ENCODE measurements at regions not wholly inside any gene's neighbourhood (a gene's known extent, or its start where the extent isn't known, plus 50 kb on each side); places are given as distances from the start of the nearest gene placed in this dataset.
A peak's percentile ranks its signal among the peaks of the same experiment; 100 is the strongest.

DNA sequence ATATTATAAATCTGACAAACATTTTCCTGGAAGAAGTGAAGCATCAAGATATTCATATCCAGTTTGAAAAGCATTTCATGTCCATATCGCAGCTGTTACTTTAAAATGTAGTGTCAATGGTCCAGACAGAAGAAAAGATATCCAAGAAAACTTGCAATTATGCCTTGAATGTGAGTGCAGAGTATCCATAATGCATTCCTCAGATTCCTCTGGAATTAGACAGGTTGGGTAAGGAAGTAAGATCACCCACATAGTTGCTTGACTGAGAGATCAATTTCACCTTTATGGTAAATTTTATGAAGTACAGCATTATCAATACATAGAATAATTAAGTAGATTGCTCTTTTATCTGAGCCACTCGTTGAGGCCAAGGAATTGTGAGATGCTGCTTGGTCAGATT is 327.0 kb upstream of the SLITRK5 start:
- no peaks in the 10 kb centered on the region for H3K9me2 ChIP-seq (ENCODE audit: insufficient read depth)
- DNase-seq = no peak
- H2AFZ ChIP-seq = no peak overlapping the region
- H3K9ac ChIP-seq = no peak overlapping the region
- no peaks in the 10 kb centered on the region for H3F3A ChIP-seq (ENCODE audit: insufficient read depth)
- TF ChIP-seq EZH2phosphoT487 (IDR thresholded peaks at IDR 0.05; ENCODE audit: insufficient read depth, low read depth) = no peak
- TF ChIP-seq EZH2 (IDR thresholded peaks at IDR 0.05; ENCODE audit: insufficient read depth, poor library complexity, severe bottlenecking) = no peak
- no peaks in the 10 kb centered on the region for H4K20me1 ChIP-seq (ENCODE audit: insufficient read depth)
- 11 to 21% methylated on average over 2 of the region's 2 CpGs for WGBS, 2 experiments (ENCODE audit: low coverage in 1 of 2, low lambda C conversion rate in 2 of 2, missing lambda C conversion rate in 2 of 2)
- no peaks in the 10 kb centered on the region for H3K79me2 ChIP-seq (ENCODE audit: insufficient read depth)
- H3K9me3 ChIP-seq (ENCODE audit: low read depth) = no peaks in the 10 kb centered on the region
- no peak overlapping the region for H3K27ac ChIP-seq
- no peak overlapping the region for H3K4me3 ChIP-seq
- no peak overlapping the region for H3K4me2 ChIP-seq (ENCODE audit: unreplicated experiment)
- no peaks in the 10 kb centered on the region for H3K4me1 ChIP-seq (ENCODE audit: insufficient read depth)
- H3K36me3 ChIP-seq (ENCODE audit: low read depth) = no peaks in the 10 kb centered on the region
- in situ Hi-C loops (cut with MboI) = no loop called here
- no peaks in the 10 kb centered on the region for H3K27me3 ChIP-seq (replicated peaks; ENCODE audit: insufficient read depth)

DNA sequence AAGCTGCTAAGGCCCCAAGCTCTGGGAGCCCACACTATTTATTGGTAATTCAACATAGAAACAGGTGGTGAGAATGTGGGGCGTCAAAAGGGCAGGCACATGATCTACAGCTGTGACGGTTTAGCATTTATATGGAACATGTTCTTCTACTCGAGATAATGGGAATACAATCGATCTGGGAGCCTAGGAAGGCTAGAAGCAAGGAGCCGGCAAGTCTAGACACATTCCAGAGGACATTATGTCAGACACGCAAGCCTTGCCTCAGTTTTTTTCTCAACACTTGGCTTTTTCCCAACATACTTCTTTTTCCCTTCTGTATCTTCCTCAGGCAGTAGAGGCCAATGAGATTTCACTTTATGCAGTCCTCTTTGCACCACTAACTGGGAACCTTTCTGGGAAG is 315.7 kb upstream of the SLITRK5 start:
- TF ChIP-seq EZH2phosphoT487 (IDR thresholded peaks at IDR 0.05; ENCODE audit: insufficient read depth, low read depth) = no peak
- H3K4me1 ChIP-seq (ENCODE audit: insufficient read depth) = no peaks in the 10 kb centered on the region

DNA sequence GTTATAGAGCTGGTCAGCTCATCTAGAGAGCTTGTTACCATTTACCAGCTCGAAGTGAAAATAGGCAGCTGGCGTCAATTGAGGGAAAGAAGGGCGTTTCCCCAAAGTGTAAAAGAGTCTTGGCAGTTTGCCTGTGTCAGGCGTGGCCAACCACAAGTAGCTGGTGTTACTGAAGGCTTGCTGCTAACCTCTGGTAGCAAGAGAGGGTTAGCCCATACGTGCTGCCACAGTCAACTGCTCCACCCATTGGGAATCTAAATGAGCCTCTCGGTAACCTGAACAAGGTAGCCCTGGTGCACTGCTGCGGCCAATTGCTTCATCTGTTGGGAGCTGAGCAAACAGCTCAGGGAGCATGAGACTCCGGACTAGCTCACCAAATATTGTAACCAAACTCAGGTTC is 314.9 kb upstream of the SLITRK5 start:
- 26 to 33% methylated on average over 8 of the region's 8 CpGs for WGBS, 2 experiments (ENCODE audit: low coverage in 1 of 2, low lambda C conversion rate in 2 of 2, missing lambda C conversion rate in 2 of 2)
- H3K79me2 ChIP-seq (ENCODE audit: insufficient read depth) = no peaks in the 10 kb centered on the region
- in situ Hi-C loops (cut with MboI) = no loop called here

More for the DNA sequence above, 315.7 kb upstream of the SLITRK5 start:
- no peak overlapping the region for H2AFZ ChIP-seq
- no peaks in the 10 kb centered on the region for H3K27me3 ChIP-seq (replicated peaks; ENCODE audit: insufficient read depth)
- no peaks in the 10 kb centered on the region for H3K9me2 ChIP-seq (ENCODE audit: insufficient read depth)
- in situ Hi-C loops (cut with MboI) = no loop called here
- H3K27ac ChIP-seq = no peak overlapping the region
- H3K9me3 ChIP-seq (ENCODE audit: low read depth) = no peaks in the 10 kb centered on the region
- H3F3A ChIP-seq (ENCODE audit: insufficient read depth) = no peaks in the 10 kb centered on the region
- WGBS, 2 experiments (ENCODE audit: low coverage in 1 of 2, low lambda C conversion rate in 2 of 2, missing lambda C conversion rate in 2 of 2) = 12 to 23% methylated on average over 6 of the region's 6 CpGs
- H4K20me1 ChIP-seq (ENCODE audit: insufficient read depth) = no peaks in the 10 kb centered on the region
- no peak overlapping the region for H3K4me2 ChIP-seq (ENCODE audit: unreplicated experiment)
- no peaks in the 10 kb centered on the region for H3K36me3 ChIP-seq (ENCODE audit: low read depth)
- peak; percentile 1 for DNase-seq
- H3K9ac ChIP-seq = no peak overlapping the region
- H3K79me2 ChIP-seq (ENCODE audit: insufficient read depth) = no peaks in the 10 kb centered on the region
- no peak overlapping the region for H3K4me3 ChIP-seq

DNA sequence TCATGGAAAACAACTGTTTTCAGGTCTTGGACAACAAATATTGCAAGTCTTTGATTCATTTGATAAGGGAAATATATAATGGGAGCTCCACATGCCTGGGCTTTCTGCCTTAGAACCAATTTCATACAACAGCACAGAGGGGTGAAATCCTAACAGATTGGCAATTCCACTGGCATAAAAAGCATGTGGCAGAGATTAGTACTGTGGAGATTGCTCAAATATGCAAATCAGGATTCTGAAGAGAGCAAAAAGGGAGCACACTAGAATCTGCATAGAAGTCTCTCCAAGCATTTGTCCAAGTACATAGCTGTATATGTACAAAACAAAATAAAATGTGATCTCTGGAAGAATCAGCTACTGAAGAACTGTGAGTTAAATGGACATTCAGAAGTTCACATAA is 312.9 kb upstream of the SLITRK5 start:
- no peaks in the 10 kb centered on the region for H3K36me3 ChIP-seq (ENCODE audit: low read depth)
- no peaks in the 10 kb centered on the region for H4K20me1 ChIP-seq (ENCODE audit: insufficient read depth)
- H3K4me2 ChIP-seq (ENCODE audit: unreplicated experiment) = no peak overlapping the region
- H3K4me1 ChIP-seq (ENCODE audit: insufficient read depth) = no peaks in the 10 kb centered on the region
- no peak overlapping the region for H3K4me3 ChIP-seq
- no peaks in the 10 kb centered on the region for H3K79me2 ChIP-seq (ENCODE audit: insufficient read depth)
- no peak overlapping the region for H3K27ac ChIP-seq
- H3K9ac ChIP-seq = no peak overlapping the region
- in situ Hi-C loops (cut with MboI) = no loop called here
- no peak overlapping the region for H2AFZ ChIP-seq
- no peaks in the 10 kb centered on the region for H3K9me2 ChIP-seq (ENCODE audit: insufficient read depth)
- no peak for DNase-seq
- H3F3A ChIP-seq (ENCODE audit: insufficient read depth) = no peaks in the 10 kb centered on the region
- H3K27me3 ChIP-seq (replicated peaks; ENCODE audit: insufficient read depth) = no peaks in the 10 kb centered on the region
- no peaks in the 10 kb centered on the region for H3K9me3 ChIP-seq (ENCODE audit: low read depth)
- TF ChIP-seq EZH2phosphoT487 (IDR thresholded peaks at IDR 0.05; ENCODE audit: insufficient read depth, low read depth) = no peak
- no peak for TF ChIP-seq EZH2 (IDR thresholded peaks at IDR 0.05; ENCODE audit: insufficient read depth, poor library complexity, severe bottlenecking)

More for the DNA sequence above, 314.9 kb upstream of the SLITRK5 start:
- no peaks in the 10 kb centered on the region for H3F3A ChIP-seq (ENCODE audit: insufficient read depth)
- H3K4me1 ChIP-seq (ENCODE audit: insufficient read depth) = no peaks in the 10 kb centered on the region
- TF ChIP-seq EZH2phosphoT487 (IDR thresholded peaks at IDR 0.05; ENCODE audit: insufficient read depth, low read depth) (no peak), EZH2 (IDR thresholded peaks at IDR 0.05; ENCODE audit: insufficient read depth, poor library complexity, severe bottlenecking) (no peak)
- no peaks in the 10 kb centered on the region for H3K9me3 ChIP-seq (ENCODE audit: low read depth)
- H3K9me2 ChIP-seq (ENCODE audit: insufficient read depth) = no peaks in the 10 kb centered on the region
- no peak overlapping the region for H3K4me2 ChIP-seq (ENCODE audit: unreplicated experiment)
- no peak overlapping the region for H3K9ac ChIP-seq
- no peak overlapping the region for H3K4me3 ChIP-seq
- no peaks in the 10 kb centered on the region for H3K27me3 ChIP-seq (replicated peaks; ENCODE audit: insufficient read depth)
- H2AFZ ChIP-seq = no peak overlapping the region
- no peak overlapping the region for H3K27ac ChIP-seq
- peak; percentile 1 for DNase-seq
- H3K36me3 ChIP-seq (ENCODE audit: low read depth) = no peaks in the 10 kb centered on the region
- H4K20me1 ChIP-seq (ENCODE audit: insufficient read depth) = no peaks in the 10 kb centered on the region

DNA sequence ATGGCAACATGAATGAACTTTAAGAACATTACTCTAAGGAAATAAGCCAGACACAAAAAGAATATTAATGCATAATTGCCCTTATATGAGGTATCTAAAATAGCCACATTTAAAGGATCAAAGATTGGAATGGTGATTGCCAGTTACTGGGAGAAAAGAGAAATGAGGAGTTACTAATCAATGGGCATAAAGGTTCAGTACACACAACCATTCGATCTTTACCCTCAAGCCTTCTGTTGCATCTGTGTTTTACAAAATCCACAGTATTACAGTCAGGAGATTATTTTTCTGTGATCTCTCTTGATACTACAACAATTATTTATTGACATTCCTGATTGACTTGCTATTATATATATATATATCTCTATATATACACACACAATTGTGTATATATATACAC is 310.0 kb upstream of the SLITRK5 start:
- no peaks in the 10 kb centered on the region for H3F3A ChIP-seq (ENCODE audit: insufficient read depth)
- H3K9me3 ChIP-seq (ENCODE audit: low read depth) = no peaks in the 10 kb centered on the region
- in situ Hi-C loops (cut with MboI) = no loop called here
- H3K9me2 ChIP-seq (ENCODE audit: insufficient read depth) = no peaks in the 10 kb centered on the region
- H3K4me3 ChIP-seq = no peak overlapping the region
- TF ChIP-seq EZH2 (IDR thresholded peaks at IDR 0.05; ENCODE audit: insufficient read depth, poor library complexity, severe bottlenecking) (no peak), EZH2phosphoT487 (IDR thresholded peaks at IDR 0.05; ENCODE audit: insufficient read depth, low read depth) (no peak)
- no peak overlapping the region for H3K9ac ChIP-seq
- H2AFZ ChIP-seq = no peak overlapping the region
- H3K27me3 ChIP-seq (replicated peaks; ENCODE audit: insufficient read depth) = no peaks in the 10 kb centered on the region
- H4K20me1 ChIP-seq (ENCODE audit: insufficient read depth) = no peaks in the 10 kb centered on the region
- H3K4me2 ChIP-seq (ENCODE audit: unreplicated experiment) = no peak overlapping the region
- no peaks in the 10 kb centered on the region for H3K79me2 ChIP-seq (ENCODE audit: insufficient read depth)
- no peak overlapping the region for H3K27ac ChIP-seq
- WGBS, 2 experiments (ENCODE audit: low coverage in 1 of 2, low lambda C conversion rate in 2 of 2, missing lambda C conversion rate in 2 of 2) = 36 to 39% methylated on average over 1 of the region's 1 CpG
- DNase-seq = no peak
- H3K36me3 ChIP-seq (ENCODE audit: low read depth) = no peaks in the 10 kb centered on the region
- no peaks in the 10 kb centered on the region for H3K4me1 ChIP-seq (ENCODE audit: insufficient read depth)

Measured in GM23248 (cell line).